ENCODE measurements at regions not wholly inside any gene's neighbourhood (a gene's known extent, or its start where the extent isn't known, plus 50 kb on each side); places are given as distances from the start of the nearest gene placed in this dataset.

DNA sequence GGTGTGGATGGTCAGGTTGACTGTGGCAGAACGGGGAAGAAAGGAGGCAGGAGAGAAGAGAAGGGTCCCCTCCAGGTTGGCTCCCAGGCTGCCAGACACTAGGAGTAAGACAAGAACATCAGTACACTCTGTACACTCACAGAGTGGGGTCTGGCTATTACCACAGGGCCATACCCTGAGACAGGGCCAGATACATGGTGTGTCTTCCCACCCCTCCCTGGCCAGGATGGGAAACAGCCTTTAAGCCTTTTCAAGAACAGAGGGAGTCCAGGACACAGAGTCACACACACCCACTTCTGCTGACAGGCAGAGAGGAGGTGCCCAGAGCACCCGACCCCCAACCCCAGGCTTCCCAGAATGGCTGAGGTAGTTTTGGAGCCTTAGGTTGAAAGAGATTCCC, 99.4 kb downstream of the LITAF start:
- CTCF ChIA-PET = no interaction called here
- BruUV-seq (replicated peaks) = no TSS peak
- FAIRE-seq = no peak

DNA sequence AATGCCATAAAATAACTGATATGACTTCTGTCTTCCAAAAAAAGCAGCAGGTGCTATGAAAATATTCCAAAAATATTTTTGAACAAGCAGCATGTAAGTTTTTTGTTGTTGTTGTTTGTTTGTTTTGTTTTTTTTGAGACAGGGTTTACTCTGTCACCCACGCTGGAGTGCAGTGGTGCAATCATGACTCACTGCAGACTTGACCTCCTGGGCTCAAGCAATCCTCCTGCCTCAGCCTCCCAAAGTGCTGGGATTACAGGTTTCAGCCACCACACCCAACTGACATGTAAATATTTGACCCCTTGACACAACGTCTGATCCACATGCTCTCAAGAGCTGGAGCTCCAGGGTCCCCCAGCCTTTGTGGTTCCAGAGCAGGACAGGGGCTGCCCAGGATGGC, 98.4 kb downstream of the LITAF start:
- H2AFZ ChIP-seq (ENCODE audit: low read depth, low read length) = no peak overlapping the region
- H3K27ac ChIP-seq (ENCODE audit: insufficient read depth, low read depth, low read length) = no peak overlapping the region
- no peaks in the 10 kb centered on the region for H3K79me2 ChIP-seq (ENCODE audit: control insufficient read depth, insufficient read depth, low read length)
- H3K9me3 ChIP-seq (replicated peaks; ENCODE audit: control insufficient read depth, insufficient read depth, low read length) = no peaks in the 10 kb centered on the region
- H3K9me1 ChIP-seq (replicated peaks; ENCODE audit: control insufficient read depth, extremely low read depth, insufficient read depth, low read length) = no peaks in the 10 kb centered on the region
- peaks cover 17% of the 10 kb centered on the region for H3K4me1 ChIP-seq (ENCODE audit: control insufficient read depth, extremely low read depth, insufficient read depth, low read length)
- FAIRE-seq = no peak
- ChIA-PET POLR2A (no interaction called here), CTCF (no interaction called here)
- no peaks in the 10 kb centered on the region for H3K36me3 ChIP-seq (ENCODE audit: control insufficient read depth in 2 of 2, extremely low read depth in 1 of 2, insufficient read depth in 2 of 2, low read length in 2 of 2)
- TF ChIP-seq EZH2 (IDR thresholded peaks at IDR 0.05; ENCODE audit: borderline replicate concordance, low read depth, low read length, severe bottlenecking) (no peak), POLR2AphosphoS5 (IDR thresholded peaks at IDR 0.05; ENCODE audit: insufficient read depth, low read depth, low read length) (no peak), FOS (IDR thresholded peaks at IDR 0.05; ENCODE audit: borderline replicate concordance, insufficient read depth, low read length) (no peak), GATA2 (IDR thresholded peaks at IDR 0.05; ENCODE audit: insufficient read depth, insufficient read length, low read depth, low read length) (no peak), POLR2A (IDR thresholded peaks at IDR 0.05; ENCODE audit: low read depth, low read length) (no peak), MYC (IDR thresholded peaks at IDR 0.05; ENCODE audit: low read depth, low read length) (no peak), JUN (IDR thresholded peaks at IDR 0.05; ENCODE audit: borderline replicate concordance, insufficient read depth, insufficient read length, low read depth) (no peak)
- TF ChIP-seq, protein P1, sequence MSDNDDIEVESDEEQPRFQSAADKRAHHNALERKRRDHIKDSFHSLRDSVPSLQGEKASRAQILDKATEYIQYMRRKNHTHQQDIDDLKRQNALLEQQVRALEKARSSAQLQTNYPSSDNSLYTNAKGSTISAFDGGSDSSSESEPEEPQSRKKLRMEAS (IDR thresholded peaks at IDR 0.05; ENCODE audit: insufficient read depth, insufficient read length) = no peak
- TF ChIP-seq, protein P2, sequence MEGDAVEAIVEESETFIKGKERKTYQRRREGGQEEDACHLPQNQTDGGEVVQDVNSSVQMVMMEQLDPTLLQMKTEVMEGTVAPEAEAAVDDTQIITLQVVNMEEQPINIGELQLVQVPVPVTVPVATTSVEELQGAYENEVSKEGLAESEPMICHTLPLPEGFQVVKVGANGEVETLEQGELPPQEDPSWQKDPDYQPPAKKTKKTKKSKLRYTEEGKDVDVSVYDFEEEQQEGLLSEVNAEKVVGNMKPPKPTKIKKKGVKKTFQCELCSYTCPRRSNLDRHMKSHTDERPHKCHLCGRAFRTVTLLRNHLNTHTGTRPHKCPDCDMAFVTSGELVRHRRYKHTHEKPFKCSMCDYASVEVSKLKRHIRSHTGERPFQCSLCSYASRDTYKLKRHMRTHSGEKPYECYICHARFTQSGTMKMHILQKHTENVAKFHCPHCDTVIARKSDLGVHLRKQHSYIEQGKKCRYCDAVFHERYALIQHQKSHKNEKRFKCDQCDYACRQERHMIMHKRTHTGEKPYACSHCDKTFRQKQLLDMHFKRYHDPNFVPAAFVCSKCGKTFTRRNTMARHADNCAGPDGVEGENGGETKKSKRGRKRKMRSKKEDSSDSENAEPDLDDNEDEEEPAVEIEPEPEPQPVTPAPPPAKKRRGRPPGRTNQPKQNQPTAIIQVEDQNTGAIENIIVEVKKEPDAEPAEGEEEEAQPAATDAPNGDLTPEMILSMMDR (IDR thresholded peaks at IDR 0.05; ENCODE audit: extremely low read depth in 1 of 2, insufficient read depth in 1 of 2, low read depth in 1 of 2, low read length in 2 of 2) = no peak
- dilution Hi-C loops (cut with MboI; ENCODE audit: extremely low pct_ligation_motif_present, low sequenced_read_pairs) (no loop called here), intact Hi-C loops (cut with micrococcal nuclease) (no loop called here)
- no peaks in the 10 kb centered on the region for H3K27me3 ChIP-seq (ENCODE audit: control insufficient read depth in 2 of 2, insufficient read depth in 2 of 2, low read length in 2 of 2)
- H3K4me2 ChIP-seq (ENCODE audit: insufficient read depth, low read length) = no peak overlapping the region
- BruUV-seq (replicated peaks) = no TSS peak
- H3K4me3 ChIP-seq (replicated peaks in 1 of 3; ENCODE audit: insufficient read depth in 1 of 3, low read depth in 1 of 3, low read length in 3 of 3) = no peak overlapping the region
- no peak overlapping the region for H3K9ac ChIP-seq (replicated peaks; ENCODE audit: extremely low read depth, insufficient read depth, low read length)
- no peak for DNase-seq (ENCODE audit: low read depth, low spot score)
- no peaks in the 10 kb centered on the region for H4K20me1 ChIP-seq (replicated peaks; ENCODE audit: control insufficient read depth, extremely low read depth, insufficient read depth, low read length)

More for the DNA sequence above, 99.4 kb downstream of the LITAF start:
- Histone ChIP-seq H4K20me1 (replicated peaks; ENCODE audit: control insufficient read depth, extremely low read depth, insufficient read depth, low read length) (no peaks in the 10 kb centered on the region), H3K4me1 (ENCODE audit: control insufficient read depth, extremely low read depth, insufficient read depth, low read length) (peaks cover 17% of the 10 kb centered on the region), H3K9ac (replicated peaks; ENCODE audit: extremely low read depth, insufficient read depth, low read length) (no peak overlapping the region), H3K9me3 (replicated peaks; ENCODE audit: control insufficient read depth, insufficient read depth, low read length) (no peaks in the 10 kb centered on the region), H3K27ac (ENCODE audit: insufficient read depth, low read depth, low read length) (no peak overlapping the region), H3K79me2 (ENCODE audit: control insufficient read depth, insufficient read depth, low read length) (no peaks in the 10 kb centered on the region), H3K27me3 (ENCODE audit: control insufficient read depth in 2 of 2, insufficient read depth in 2 of 2, low read length in 2 of 2) (no peaks in the 10 kb centered on the region), H2AFZ (ENCODE audit: low read depth, low read length) (no peak overlapping the region), H3K36me3 (ENCODE audit: control insufficient read depth in 2 of 2, extremely low read depth in 1 of 2, insufficient read depth in 2 of 2, low read length in 2 of 2) (no peaks in the 10 kb centered on the region), H3K4me2 (ENCODE audit: insufficient read depth, low read length) (no peak overlapping the region), H3K9me1 (replicated peaks; ENCODE audit: control insufficient read depth, extremely low read depth, insufficient read depth, low read length) (no peaks in the 10 kb centered on the region), H3K4me3 (replicated peaks in 1 of 3; ENCODE audit: insufficient read depth in 1 of 3, low read depth in 1 of 3, low read length in 3 of 3) (no peak overlapping the region)
- TF ChIP-seq POLR2AphosphoS5 (IDR thresholded peaks at IDR 0.05; ENCODE audit: insufficient read depth, low read depth, low read length) = no peak
- TF ChIP-seq FOS (IDR thresholded peaks at IDR 0.05; ENCODE audit: borderline replicate concordance, insufficient read depth, low read length) = no peak
- no peak for TF ChIP-seq MYC (IDR thresholded peaks at IDR 0.05; ENCODE audit: low read depth, low read length)
- no peak for TF ChIP-seq JUN (IDR thresholded peaks at IDR 0.05; ENCODE audit: borderline replicate concordance, insufficient read depth, insufficient read length, low read depth)
- POLR2A ChIA-PET = no interaction called here
- no peak for DNase-seq (ENCODE audit: low read depth, low spot score)
- intact Hi-C loops (cut with micrococcal nuclease) (no loop called here), dilution Hi-C loops (cut with MboI; ENCODE audit: extremely low pct_ligation_motif_present, low sequenced_read_pairs) (no loop called here)
